Activated CD4-positive, alpha-beta memory T cell treated with anti-CD3 and anti-CD28 coated beads for 36 hours (primary cell): ENCODE measurements at regions not wholly inside any gene's neighbourhood (a gene's known extent, or its start where the extent isn't known, plus 50 kb on each side); places are given as distances from the start of the nearest gene placed in this dataset.

Source experiments
- CTCF ChIA-PET: fragments of 350-600 bp; sonication (Branson Sonifier 250); formaldehyde crosslinking; loops from one replicate; lab custom pipeline; 2021; ENCODE audit warnings: antibody characterized with exemption, inconsistent platforms; lab: Charles Lee
- POLR2A ChIA-PET: fragments of 350-600 bp; sonication (Branson Sonifier 250); formaldehyde crosslinking; loops from one replicate; lab custom pipeline; 2021; ENCODE audit warnings: antibody characterized with exemption; lab: Charles Lee
- DNase-seq: peaks from one replicate; pipeline ENCODE4 v3.0.0-alpha.2; 2020
- H3K27ac Mint-ChIP-seq: one replicate; pipeline ENCODE4 v1.8.0; 2021; ENCODE audit warnings: mixed read lengths
- H3K27me3 Mint-ChIP-seq: one replicate; pipeline ENCODE4 v1.8.0; 2021; ENCODE audit warnings: mixed read lengths
- H3K36me3 Mint-ChIP-seq: one replicate; pipeline ENCODE4 v1.8.0; 2021; ENCODE audit warnings: mixed read lengths
- H3K4me1 Mint-ChIP-seq: one replicate; pipeline ENCODE4 v1.8.0; 2021; ENCODE audit warnings: low read depth, mixed read lengths
- H3K4me3 Mint-ChIP-seq: one replicate; pipeline ENCODE4 v1.8.0; 2021; ENCODE audit warnings: mild to moderate bottlenecking, mixed read lengths
- H3K9me3 Mint-ChIP-seq: one replicate; pipeline ENCODE4 v1.8.0; 2021; ENCODE audit warnings: mixed read lengths
- intact Hi-C: fragments of 100-400 bp; cut with micrococcal nuclease; formaldehyde crosslinking; loops from one replicate; pipeline ENCODE4 v1.15.1; 2023

DNA sequence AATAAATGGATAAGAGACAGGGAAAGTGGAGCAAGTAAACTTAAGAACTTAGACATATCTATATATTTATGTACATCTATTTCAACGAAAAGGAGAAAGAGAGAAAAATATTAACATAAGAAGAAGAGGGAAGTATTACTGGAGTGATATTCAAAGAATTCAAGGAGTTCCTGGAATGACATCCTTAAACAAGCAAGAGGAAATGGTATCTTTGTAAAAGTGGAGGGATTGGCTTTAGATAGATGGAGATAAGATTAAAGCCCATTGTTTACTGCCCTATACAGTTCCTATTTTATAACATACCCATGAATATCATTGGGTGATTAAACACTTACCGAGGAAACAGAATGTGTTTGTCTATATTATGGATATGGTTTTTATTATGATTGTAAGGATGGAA, 1036.3 kb downstream of the TTLL7 start:
- no peak overlapping the region for H3K27ac Mint-ChIP-seq
- no peaks in the 10 kb centered on the region for H3K36me3 Mint-ChIP-seq
- intact Hi-C loops: no loop called here
- no peaks in the 10 kb centered on the region for H3K9me3 Mint-ChIP-seq
- POLR2A ChIA-PET: no interaction called here
- no peak overlapping the region for H3K4me3 Mint-ChIP-seq
- CTCF ChIA-PET: no interaction called here
- no peaks in the 10 kb centered on the region for H3K4me1 Mint-ChIP-seq
- no peak for DNase-seq
- H3K27me3 Mint-ChIP-seq: no peaks in the 10 kb centered on the region

GRCh38 chr1:82950606-82951200, 1048.2 kb downstream of the TTLL7 start:
- no peaks in the 10 kb centered on the region for H3K4me1 Mint-ChIP-seq
- DNase-seq: no peak
- intact Hi-C loops: no loop called here
- H3K36me3 Mint-ChIP-seq: no peaks in the 10 kb centered on the region
- ChIA-PET CTCF (no interaction called here), POLR2A (no interaction called here)
- H3K27ac Mint-ChIP-seq: no peak overlapping the region
- no peak overlapping the region for H3K4me3 Mint-ChIP-seq
- no peaks in the 10 kb centered on the region for H3K27me3 Mint-ChIP-seq
- peaks cover 3% of the 10 kb centered on the region for H3K9me3 Mint-ChIP-seq

DNA sequence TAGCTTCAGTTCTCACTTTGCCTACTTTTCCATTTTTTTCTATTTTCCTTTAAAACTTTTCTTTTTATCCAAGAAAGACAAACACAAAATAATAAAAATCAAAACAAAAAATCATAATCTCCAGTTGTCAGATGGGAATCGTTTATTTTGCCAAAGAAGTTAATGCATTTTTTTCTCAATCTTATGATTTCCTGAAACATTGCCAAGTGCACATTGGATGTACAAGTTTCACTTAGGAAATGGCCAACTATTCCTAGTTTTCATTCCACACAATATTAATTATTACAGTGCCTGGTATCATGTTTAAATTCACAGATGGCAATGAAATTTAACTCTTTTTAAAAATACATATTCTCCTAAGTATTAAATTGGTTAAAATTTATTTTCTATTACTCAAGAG, 1050.5 kb downstream of the TTLL7 start:
- Mint-ChIP-seq H3K36me3 (no peaks in the 10 kb centered on the region), H3K27me3 (no peaks in the 10 kb centered on the region), H3K9me3 (peaks cover 3% of the 10 kb centered on the region), H3K4me3 (no peak overlapping the region), H3K4me1 (no peaks in the 10 kb centered on the region), H3K27ac (no peak overlapping the region)
- DNase-seq: no peak
- ChIA-PET CTCF (no interaction called here), POLR2A (no interaction called here)
- intact Hi-C loops: no loop called here

DNA sequence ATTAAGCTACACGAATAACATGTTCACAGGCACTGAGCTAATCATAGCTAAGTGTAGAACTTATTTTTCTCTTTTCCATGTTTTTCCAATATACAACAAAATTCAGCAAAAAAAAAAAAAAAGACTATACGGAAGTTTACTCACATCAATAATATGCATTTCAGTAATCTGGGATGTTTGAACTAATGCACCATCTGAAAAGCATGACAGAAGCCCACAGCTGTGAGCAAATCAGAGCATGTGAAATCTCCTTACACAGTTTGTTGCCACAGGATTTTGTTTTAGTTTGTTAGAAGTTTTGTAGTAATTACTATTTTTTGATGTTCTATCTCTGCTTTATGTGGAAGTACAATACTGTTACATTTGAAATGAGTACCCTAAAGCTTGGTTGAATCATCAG, 1051.7 kb downstream of the TTLL7 start:
- no peaks in the 10 kb centered on the region for H3K36me3 Mint-ChIP-seq
- no peaks in the 10 kb centered on the region for H3K27me3 Mint-ChIP-seq
- ChIA-PET CTCF (no interaction called here), POLR2A (no interaction called here)
- H3K9me3 Mint-ChIP-seq: no peaks in the 10 kb centered on the region
- no peak for DNase-seq
- no peaks in the 10 kb centered on the region for H3K4me1 Mint-ChIP-seq
- intact Hi-C loops: no loop called here
- no peak overlapping the region for H3K4me3 Mint-ChIP-seq
- no peak overlapping the region for H3K27ac Mint-ChIP-seq

DNA sequence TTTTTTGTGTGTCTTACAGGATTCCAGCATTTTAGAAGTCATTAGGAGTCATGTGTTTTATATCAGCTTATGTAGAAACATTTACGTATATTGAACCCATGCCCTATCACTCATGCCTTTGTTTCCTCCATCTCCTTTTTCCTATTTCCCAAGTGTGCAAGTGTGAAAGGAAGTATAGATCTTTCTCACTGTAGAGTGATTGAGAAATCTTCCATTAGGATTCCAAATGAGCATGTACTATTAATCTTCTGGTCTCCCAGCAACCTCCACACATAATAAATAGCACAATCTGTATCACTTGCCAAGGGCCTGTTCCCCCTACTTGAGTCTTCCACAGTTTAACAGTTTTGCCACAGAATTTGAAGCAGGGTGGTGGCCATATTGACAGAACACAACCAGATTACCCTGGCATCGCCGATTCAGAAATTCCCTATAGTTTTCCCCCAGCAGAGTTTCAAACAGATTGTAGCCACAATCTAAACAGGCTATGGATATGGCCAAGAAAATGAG, 1052.8 kb downstream of the TTLL7 start:
- ChIA-PET CTCF (no interaction called here), POLR2A (no interaction called here)
- intact Hi-C loops: no loop called here
- Mint-ChIP-seq H3K4me3 (no peak overlapping the region), H3K27ac (no peak overlapping the region), H3K9me3 (no peaks in the 10 kb centered on the region), H3K36me3 (no peaks in the 10 kb centered on the region), H3K27me3 (no peaks in the 10 kb centered on the region), H3K4me1 (no peaks in the 10 kb centered on the region)
- no peak for DNase-seq

- POLR2A ChIA-PET: no interaction called here
- H3K4me1 Mint-ChIP-seq: no peaks in the 10 kb centered on the region
- intact Hi-C loops: no loop called here
- CTCF ChIA-PET: no interaction called here
- no peaks in the 10 kb centered on the region for H3K9me3 Mint-ChIP-seq
- H3K27ac Mint-ChIP-seq: no peak overlapping the region
- no peak overlapping the region for H3K4me3 Mint-ChIP-seq
- no peak for DNase-seq
- H3K36me3 Mint-ChIP-seq: no peaks in the 10 kb centered on the region
- no peaks in the 10 kb centered on the region for H3K27me3 Mint-ChIP-seq
These were observed 1054.1 kb downstream of the TTLL7 start for GRCh38 chr1:82944822-82945221.

GRCh38 chr1:82934074-82934473, 1064.9 kb downstream of the TTLL7 start:
- Mint-ChIP-seq H3K27me3 (no peaks in the 10 kb centered on the region), H3K27ac (no peak overlapping the region), H3K36me3 (no peaks in the 10 kb centered on the region), H3K9me3 (peaks cover 8% of the 10 kb centered on the region), H3K4me1 (peaks cover 8% of the 10 kb centered on the region), H3K4me3 (no peak overlapping the region)
- intact Hi-C loops: no loop called here
- POLR2A ChIA-PET: no interaction called here
- CTCF ChIA-PET: no interaction called here
- no peak for DNase-seq

- Mint-ChIP-seq H3K27ac (no peak overlapping the region), H3K4me3 (no peak overlapping the region), H3K27me3 (no peaks in the 10 kb centered on the region), H3K9me3 (peaks cover 8% of the 10 kb centered on the region), H3K4me1 (peaks cover 8% of the 10 kb centered on the region), H3K36me3 (no peaks in the 10 kb centered on the region)
- CTCF ChIA-PET: no interaction called here
- intact Hi-C loops: no loop called here
- POLR2A ChIA-PET: no interaction called here
- DNase-seq: no peak
These were observed 1066.2 kb downstream of the TTLL7 start for GRCh38 chr1:82932727-82933126.

DNA sequence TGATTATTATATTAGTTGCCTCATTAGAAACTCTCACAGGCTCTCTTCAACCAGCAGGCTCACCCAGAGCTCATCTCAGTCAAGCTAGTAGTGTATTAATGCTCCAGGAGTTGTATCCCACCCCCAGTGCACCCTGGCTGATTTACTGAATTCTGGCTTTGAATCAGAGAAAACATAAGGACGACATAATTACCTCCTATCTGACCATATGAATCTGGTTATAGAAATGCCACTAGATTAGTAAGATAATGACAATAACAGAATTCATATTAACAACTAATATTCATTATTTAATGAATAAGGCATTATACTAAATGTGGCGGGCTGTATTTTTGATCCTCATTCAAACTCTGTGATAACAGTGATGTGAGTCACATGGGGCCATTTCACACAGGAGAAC, 1066.7 kb downstream of the TTLL7 start:
- H3K27me3 Mint-ChIP-seq: no peaks in the 10 kb centered on the region
- no peak for DNase-seq
- H3K4me3 Mint-ChIP-seq: no peak overlapping the region

GRCh38 chr1:82931006-82931405, 1067.9 kb downstream of the TTLL7 start:
- CTCF ChIA-PET: no interaction called here
- no peaks in the 10 kb centered on the region for H3K36me3 Mint-ChIP-seq
- POLR2A ChIA-PET: no interaction called here

More for the DNA sequence above, 1066.7 kb downstream of the TTLL7 start:
- peaks cover 8% of the 10 kb centered on the region for H3K4me1 Mint-ChIP-seq
- intact Hi-C loops: no loop called here
- no peak overlapping the region for H3K27ac Mint-ChIP-seq
- ChIA-PET CTCF (no interaction called here), POLR2A (no interaction called here)
- peaks cover 8% of the 10 kb centered on the region for H3K9me3 Mint-ChIP-seq
- H3K36me3 Mint-ChIP-seq: no peaks in the 10 kb centered on the region

GRCh38 chr1:82927753-82928152, 1071.2 kb downstream of the TTLL7 start:
- ChIA-PET POLR2A (no interaction called here), CTCF (no interaction called here)
- no peaks in the 10 kb centered on the region for H3K27me3 Mint-ChIP-seq
- H3K27ac Mint-ChIP-seq: no peak overlapping the region
- H3K4me1 Mint-ChIP-seq: peaks cover 8% of the 10 kb centered on the region
- no peak for DNase-seq
- intact Hi-C loops: no loop called here
- H3K36me3 Mint-ChIP-seq: no peaks in the 10 kb centered on the region
- peaks cover under 1% of the 10 kb centered on the region for H3K9me3 Mint-ChIP-seq
- H3K4me3 Mint-ChIP-seq: no peak overlapping the region

More at GRCh38 chr1:82931006-82931405, 1067.9 kb downstream of the TTLL7 start:
- Mint-ChIP-seq H3K4me3 (no peak overlapping the region), H3K27ac (no peak overlapping the region), H3K9me3 (peaks cover 8% of the 10 kb centered on the region), H3K4me1 (peaks cover 8% of the 10 kb centered on the region), H3K27me3 (no peaks in the 10 kb centered on the region)
- no peak for DNase-seq
- intact Hi-C loops: no loop called here

- Mint-ChIP-seq H3K9me3 (no peaks in the 10 kb centered on the region), H3K27ac (no peak overlapping the region), H3K27me3 (no peaks in the 10 kb centered on the region), H3K4me3 (no peak overlapping the region), H3K4me1 (no peaks in the 10 kb centered on the region), H3K36me3 (no peaks in the 10 kb centered on the region)
- no peak for DNase-seq
- CTCF ChIA-PET: no interaction called here
- POLR2A ChIA-PET: no interaction called here
- intact Hi-C loops: no loop called here
These were observed 1074.3 kb downstream of the TTLL7 start for GRCh38 chr1:82924666-82925065.

DNA sequence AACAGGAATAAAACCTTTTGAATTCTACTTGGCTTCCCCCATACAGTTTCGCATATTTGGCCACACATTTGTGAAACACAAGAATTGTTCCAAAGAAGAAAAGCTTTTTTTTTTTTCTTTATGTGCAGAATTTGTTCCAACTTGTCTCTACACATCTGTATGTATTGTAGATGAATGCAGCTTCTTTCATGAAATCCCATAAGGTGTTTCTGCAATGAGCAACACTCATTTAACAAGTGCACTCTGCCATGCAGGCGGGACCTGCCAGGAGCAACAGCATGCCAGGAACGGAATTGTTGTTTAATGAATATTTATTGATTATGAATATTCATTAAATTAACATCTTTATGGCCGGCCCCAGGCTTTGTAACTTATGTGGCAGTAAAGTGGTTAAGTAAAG, 1075.0 kb downstream of the TTLL7 start:
- Mint-ChIP-seq H3K27me3 (no peaks in the 10 kb centered on the region), H3K9me3 (no peaks in the 10 kb centered on the region), H3K4me3 (no peak overlapping the region), H3K4me1 (no peaks in the 10 kb centered on the region), H3K36me3 (no peaks in the 10 kb centered on the region), H3K27ac (no peak overlapping the region)
- DNase-seq: no peak
- POLR2A ChIA-PET: no interaction called here
- intact Hi-C loops: no loop called here
- CTCF ChIA-PET: no interaction called here
